Erythroblast (primary cell): ENCODE measurements at regions not wholly inside any gene's neighbourhood (a gene's known extent, or its start where the extent isn't known, plus 50 kb on each side); places are given as distances from the start of the nearest gene placed in this dataset.

Source experiments
- GATA1 ChIP-seq: IDR thresholded peaks from 2 replicates; pipeline ENCODE4 v1.6.1; 2011; ENCODE audit warnings: low read depth, mild to moderate bottlenecking, control low read depth, low read length, moderate library complexity
- POLR2A ChIP-seq: IDR thresholded peaks from 2 replicates; pipeline ENCODE4 v1.6.1; 2011; ENCODE audit warnings: mild to moderate bottlenecking, low read length

DNA sequence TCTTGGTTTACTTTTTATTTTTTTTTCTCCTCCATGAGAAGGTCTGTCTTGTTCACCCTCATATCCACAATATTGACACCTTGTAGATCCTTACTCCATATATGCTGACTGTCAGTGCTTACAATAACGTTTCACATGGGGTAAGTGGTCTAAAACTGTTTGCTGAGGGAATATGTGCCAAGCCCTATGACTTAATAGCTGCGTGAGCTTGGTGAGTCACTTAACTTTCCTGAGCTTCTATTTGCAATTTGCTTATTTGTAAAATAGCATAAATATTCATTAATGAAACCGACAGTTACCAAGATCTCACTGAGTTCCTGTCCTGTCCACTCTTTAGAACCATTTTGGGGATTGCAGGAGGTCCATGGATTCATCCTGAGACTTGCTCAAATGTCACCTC is 190.7 kb downstream of the CCT6B start:
- TF ChIP-seq POLR2A = no peak
- no peak for TF ChIP-seq GATA1
